Left renal cortex interstitium (tissue), 4 donors: ENCODE measurements at regions not wholly inside any gene's neighbourhood (a gene's known extent, or its start where the extent isn't known, plus 50 kb on each side); places are given as distances from the start of the nearest gene placed in this dataset.
"Not testable (repeated sequence)": the region's sequence is repeated elsewhere in the genome, so short reads cannot be mapped to it uniquely, and the experiment has no call there.

Experiments
- DNase-seq, 4 donors: peaks; one replicate each; pipeline ENCODE4 v3.0.0-alpha.2; 2013; ENCODE audit warnings: low read depth in 4 of 4, low spot score in 2 of 4, missing footprints in 1 of 4

- DNase-seq = no peak
Measured at GRCh38 chr13:110010404-110011138, 224.2 kb upstream of the IRS2 start.

DNA sequence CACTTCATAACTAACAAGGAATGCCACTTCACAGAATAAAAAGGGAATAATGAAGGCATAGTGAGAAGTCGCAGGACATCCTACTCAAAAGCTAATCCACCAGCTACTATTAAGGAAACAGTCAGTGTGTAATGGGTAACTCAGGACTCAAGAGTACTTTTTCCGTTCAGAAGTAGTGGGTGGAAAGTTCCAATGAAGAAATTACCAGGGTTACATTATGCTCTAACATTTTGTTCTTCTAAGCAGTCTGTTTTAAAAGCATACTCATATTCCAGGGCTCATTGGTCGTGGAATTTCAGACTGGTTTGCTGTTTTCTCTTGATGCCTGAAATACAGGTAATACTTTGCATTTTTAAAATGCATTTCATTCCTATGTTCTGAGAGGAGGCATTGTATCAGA lies 222.4 kb upstream of the IRS2 start:
- DNase-seq = no peak

- DNase-seq = no peak
Measured at GRCh38 chr13:110006304-110006703, 219.9 kb upstream of the IRS2 start.

DNA sequence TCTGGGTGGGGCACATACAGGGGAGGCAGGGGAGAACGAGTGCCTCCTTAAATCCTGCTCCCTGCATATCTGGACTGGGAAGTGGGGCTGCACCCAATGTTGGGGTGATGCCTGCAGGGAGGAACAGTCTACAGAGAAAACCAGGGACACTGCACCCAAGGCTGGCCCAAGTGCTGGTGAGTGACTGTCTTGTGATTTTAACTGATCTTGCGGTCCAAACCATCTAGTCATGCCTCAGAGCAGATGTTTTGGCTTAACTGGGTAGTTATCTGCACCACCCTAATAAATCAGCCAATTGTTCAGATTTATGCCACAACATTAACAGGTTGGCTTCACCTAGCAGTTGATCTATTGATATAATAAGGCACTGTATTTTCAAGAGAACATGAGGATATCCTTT lies 219.2 kb upstream of the IRS2 start:
- no peak for DNase-seq

DNA sequence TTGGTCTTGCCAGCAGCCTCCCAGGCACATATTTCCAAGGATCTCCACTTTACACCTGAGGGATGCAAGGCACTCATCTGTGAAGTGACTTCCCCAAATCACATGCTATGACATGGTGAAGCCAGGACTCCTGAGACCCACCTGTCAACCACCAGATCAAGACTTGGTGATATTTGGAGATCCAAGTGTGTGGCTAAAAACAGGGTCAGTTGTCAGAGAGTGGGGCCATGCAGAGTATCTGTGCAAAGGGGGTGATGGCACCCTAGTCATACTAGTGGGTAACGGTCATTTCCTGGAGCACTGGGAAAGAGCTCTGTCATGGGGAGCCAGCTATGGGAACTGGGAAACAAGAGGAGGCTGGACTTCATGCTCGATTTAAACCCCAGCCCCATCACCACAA lies 218.4 kb upstream of the IRS2 start:
- no peak for DNase-seq

GRCh38 chr13:110001670-110002275 lies 215.4 kb upstream of the IRS2 start:
- no peak for DNase-seq

GRCh38 chr13:110000534-110001345 lies 214.4 kb upstream of the IRS2 start:
- no peak for DNase-seq

DNA sequence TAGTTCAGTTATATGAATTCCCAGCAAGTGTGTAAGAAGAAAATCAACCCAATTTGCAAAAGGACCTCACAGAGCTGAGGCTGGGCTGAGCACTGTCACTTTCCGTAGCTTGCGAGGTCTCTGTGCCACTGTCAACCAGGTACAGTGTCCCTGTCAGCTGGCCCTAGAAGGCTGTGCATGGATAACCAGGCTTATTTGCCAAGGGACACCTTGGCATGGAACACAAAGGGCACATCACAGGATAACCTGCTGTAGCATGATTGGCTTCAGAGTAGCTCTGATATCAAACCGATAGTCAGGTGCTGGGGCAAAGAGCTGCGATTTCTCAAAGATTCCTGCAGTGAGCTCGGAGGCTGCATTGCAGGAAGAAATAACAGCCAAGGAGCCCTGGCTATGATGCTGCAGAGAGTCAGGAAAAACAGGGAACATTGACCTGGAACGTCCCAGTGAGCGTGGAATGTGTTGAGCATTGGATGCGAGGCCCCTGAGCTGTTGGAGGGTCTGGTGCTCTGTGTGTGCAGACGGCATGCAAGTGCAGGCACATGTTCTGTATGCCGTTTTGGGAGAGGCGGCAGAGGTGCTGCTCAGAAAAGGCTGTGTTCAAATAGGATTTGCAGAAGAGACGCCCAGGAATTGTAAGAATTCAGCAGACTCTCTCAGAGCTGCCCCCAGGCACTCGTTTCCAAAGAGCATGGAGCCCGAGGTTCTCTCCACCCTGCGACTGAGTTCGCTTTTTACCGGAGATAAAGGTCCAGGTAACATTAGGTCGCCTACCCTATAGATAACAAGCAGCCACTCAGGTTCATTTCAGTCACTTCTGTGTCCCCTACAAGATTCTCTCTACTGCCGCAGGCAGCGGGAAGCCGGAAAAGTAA lies 213.5 kb upstream of the IRS2 start:
- no peak for DNase-seq

DNA sequence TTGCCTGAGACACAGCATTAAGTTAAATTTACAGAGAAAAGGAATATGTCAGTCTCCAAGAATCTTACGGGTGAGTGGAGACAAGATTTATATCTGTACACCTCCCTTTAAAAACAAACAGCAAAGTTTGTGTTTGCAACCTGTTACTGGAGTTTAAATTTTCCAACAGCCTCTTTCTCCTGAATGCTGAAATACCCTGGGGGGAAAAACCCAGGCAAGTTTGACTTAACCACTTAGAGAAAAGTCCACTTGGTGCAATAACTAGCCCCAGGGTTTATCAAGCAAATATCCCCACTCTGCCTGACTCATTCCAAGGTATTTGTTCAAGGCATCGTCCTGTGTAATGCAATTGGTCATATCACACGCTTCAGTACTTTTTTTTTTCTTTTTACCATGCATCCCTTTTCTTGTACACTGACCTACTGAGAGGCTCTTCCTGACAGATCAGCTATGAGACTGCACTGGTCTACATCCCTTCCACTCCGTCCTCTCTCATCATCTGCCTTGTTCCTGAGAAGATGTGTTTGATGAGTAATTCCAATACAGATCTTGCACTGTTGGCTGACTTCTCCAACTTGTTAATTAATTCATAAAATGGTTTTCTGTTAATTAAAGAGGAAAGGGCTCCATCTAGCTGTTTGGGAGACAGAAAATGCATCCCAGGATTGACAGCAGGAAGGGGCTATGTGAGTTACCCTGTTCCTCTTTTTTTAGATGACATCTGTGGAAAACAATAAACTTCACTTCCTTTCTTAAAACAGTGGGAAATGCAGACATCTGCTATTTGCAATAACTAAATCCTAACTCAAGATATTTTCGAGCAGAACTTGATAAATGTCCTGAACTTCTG lies 212.5 kb upstream of the IRS2 start:
- no peak for DNase-seq

GRCh38 chr13:109998037-109998436 lies 211.7 kb upstream of the IRS2 start:
- no peak for DNase-seq

DNA sequence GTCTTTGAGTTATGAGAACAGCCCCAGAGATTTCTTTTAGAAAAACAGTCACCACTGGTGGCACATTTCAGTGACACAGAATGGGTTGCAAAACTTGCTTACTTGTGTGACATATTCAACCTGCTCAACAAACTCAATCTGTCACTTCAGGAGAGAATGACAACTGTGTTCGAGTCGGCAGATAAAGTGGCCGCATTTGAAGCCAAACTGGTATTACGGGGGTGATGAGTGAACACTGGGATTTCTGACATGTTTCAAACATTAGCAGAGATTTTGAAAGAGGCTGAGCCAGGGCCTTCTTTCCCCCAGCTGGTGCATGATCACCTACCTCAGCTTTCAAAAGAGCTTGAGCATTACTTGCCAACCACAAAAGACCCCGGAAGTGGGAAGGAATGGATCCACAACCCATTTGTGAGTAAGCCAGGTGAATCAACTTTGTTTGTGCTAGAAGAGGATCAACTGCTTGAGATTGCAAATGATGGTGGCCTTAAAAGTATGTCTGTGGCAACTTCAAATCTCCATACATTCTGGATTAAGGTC lies 210.7 kb upstream of the IRS2 start:
- DNase-seq = not testable (repeated sequence)

DNA sequence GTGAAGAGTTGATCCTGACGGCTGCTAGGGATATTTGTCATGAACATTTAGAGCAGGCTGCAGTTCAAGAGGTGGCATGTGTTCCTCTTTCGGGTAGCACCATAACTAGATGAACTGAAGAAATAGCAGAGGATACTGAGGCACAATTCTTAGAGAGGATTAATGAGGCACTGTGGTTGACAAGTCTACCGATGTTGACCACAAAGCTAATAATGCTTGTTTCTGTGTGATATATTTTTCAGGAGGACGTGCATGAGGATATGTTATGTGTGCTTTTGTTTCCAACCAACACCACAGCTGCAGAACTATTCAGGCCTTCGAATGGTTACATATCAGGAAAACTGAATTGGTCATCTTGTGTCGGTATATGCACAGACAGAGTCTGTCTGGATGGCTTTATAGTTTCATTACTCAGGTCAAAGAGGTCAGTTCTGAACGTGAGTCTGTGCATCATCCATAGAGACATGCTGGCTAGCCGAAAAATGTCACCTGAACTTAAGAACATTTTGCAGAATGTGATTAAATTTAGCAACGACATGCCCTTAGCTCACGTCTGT lies 210.1 kb upstream of the IRS2 start:
- no peak for DNase-seq

DNA sequence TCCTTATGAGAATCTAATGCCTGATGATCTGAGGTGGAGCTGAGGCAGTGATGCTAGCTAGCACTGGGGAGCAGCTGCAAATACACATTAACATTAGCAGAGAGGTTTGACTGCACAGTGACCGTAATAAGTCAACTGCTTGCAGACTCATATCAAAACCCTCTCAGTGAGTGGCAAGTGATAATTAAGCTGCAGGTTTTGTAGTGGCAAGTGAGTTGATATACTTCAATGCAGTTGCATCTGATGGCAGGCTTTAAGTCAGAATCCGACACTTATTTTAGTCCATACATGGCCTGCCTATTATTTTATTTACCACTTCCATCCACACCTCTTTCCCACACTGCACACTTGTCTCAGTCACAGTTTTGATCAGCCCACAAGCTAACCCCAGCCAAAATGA lies 209.2 kb upstream of the IRS2 start:
- no peak for DNase-seq

DNA sequence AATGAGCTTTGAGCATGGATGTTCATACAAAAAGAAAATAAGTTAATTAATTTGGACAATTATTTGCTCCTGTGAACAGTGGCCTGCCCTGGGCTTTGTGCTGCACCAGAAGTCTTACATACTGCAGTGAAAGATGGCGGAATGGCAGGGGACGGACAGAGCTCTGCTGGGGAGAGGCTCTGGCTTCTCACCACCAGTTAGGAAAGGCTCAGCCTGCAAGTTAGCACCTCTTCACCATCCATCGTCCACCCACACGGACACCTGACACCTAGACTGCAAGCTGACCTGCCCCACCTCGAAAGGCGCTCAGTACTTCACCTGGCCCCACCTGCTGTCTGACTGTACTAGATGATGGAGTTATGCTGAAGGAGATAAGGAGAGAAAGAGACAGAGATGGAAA lies 203.9 kb upstream of the IRS2 start:
- DNase-seq = no peak

GRCh38 chr13:109989686-109990085 lies 203.3 kb upstream of the IRS2 start:
- no peak for DNase-seq

GRCh38 chr13:109989155-109989554 lies 202.8 kb upstream of the IRS2 start:
- DNase-seq = no peak

- no peak for DNase-seq
Measured at GRCh38 chr13:109986851-109987250, 200.5 kb upstream of the IRS2 start.

GRCh38 chr13:109985871-109986450 lies 199.6 kb upstream of the IRS2 start:
- DNase-seq = no peak

GRCh38 chr13:109983447-109983846 lies 197.1 kb upstream of the IRS2 start:
- DNase-seq = no peak
